Activated naive CD8-positive, alpha-beta T cell treated with anti-CD3 and anti-CD28 coated beads, Interleukin-2, amount 50 U/mL, for 16 hours (primary cell): ENCODE measurements at regions not wholly inside any gene's neighbourhood (a gene's known extent, or its start where the extent isn't known, plus 50 kb on each side); places are given as distances from the start of the nearest gene placed in this dataset.
A peak's percentile ranks its signal among the peaks of the same experiment; 100 is the strongest.

Experiments used
- DNase-seq: peaks from one replicate; pipeline ENCODE4 v3.0.0-alpha.2; 2020; ENCODE audit warnings: low read depth, low spot score

- no peak for DNase-seq
These were observed 131.9 kb upstream of the XYLT1 start for GRCh38 chr16:17602678-17603077.

GRCh38 chr16:17598968-17599367 is 128.2 kb upstream of the XYLT1 start:
- DNase-seq = no peak

- DNase-seq = no peak
These were observed 121.1 kb upstream of the XYLT1 start for GRCh38 chr16:17591655-17592405.

GRCh38 chr16:17590711-17591654 is 120.2 kb upstream of the XYLT1 start:
- no peak for DNase-seq

GRCh38 chr16:17589898-17590297 is 119.1 kb upstream of the XYLT1 start:
- no peak for DNase-seq

GRCh38 chr16:17585449-17586074 is 114.8 kb upstream of the XYLT1 start:
- no peak for DNase-seq

- peak; percentile 19 for DNase-seq
These were observed 108.5 kb upstream of the XYLT1 start for GRCh38 chr16:17578981-17579874.

GRCh38 chr16:17574256-17574655 is 103.5 kb upstream of the XYLT1 start:
- DNase-seq = no peak

- DNase-seq = no peak
These were observed 101.4 kb upstream of the XYLT1 start for GRCh38 chr16:17572145-17572544.

- no peak for DNase-seq
These were observed 100.8 kb upstream of the XYLT1 start for GRCh38 chr16:17571499-17572093.

- DNase-seq = no peak
These were observed 97.5 kb upstream of the XYLT1 start for GRCh38 chr16:17568239-17568638.

- no peak for DNase-seq
These were observed 96.7 kb upstream of the XYLT1 start for GRCh38 chr16:17567455-17567854.

- no peak for DNase-seq
These were observed 96.1 kb upstream of the XYLT1 start for GRCh38 chr16:17566656-17567450.

GRCh38 chr16:17566075-17566474 is 95.3 kb upstream of the XYLT1 start:
- DNase-seq = no peak

- DNase-seq = no peak
These were observed 94.8 kb upstream of the XYLT1 start for GRCh38 chr16:17565605-17566004.

- DNase-seq = no peak
These were observed 94.1 kb upstream of the XYLT1 start for GRCh38 chr16:17564856-17565255.

- no peak for DNase-seq
These were observed 92.7 kb upstream of the XYLT1 start for GRCh38 chr16:17563323-17564091.

- no peak for DNase-seq
These were observed 90.3 kb upstream of the XYLT1 start for GRCh38 chr16:17561056-17561455.

GRCh38 chr16:17560548-17560947 is 89.8 kb upstream of the XYLT1 start:
- no peak for DNase-seq
